IMR-90 (cell line): ENCODE measurements at regions not wholly inside any gene's neighbourhood (a gene's known extent, or its start where the extent isn't known, plus 50 kb on each side); places are given as distances from the start of the nearest gene placed in this dataset.

Source experiments
- ATAC-seq: fragments of 200-7000 bp; cut with Tn5 transposase; 2 replicates; pipeline ENCODE4 v1.9.1; 2020; ENCODE audit warnings: low read depth, mild to moderate bottlenecking, moderate library complexity
- BruUV-seq: library from RNA; stranded (reverse); fragments of 400-500 nt; replicated peaks from 2 replicates; lab custom pipeline; 2021; lab: Mats Ljungman, UMichigan
- CTCF ChIA-PET: fragments of 300-600 bp; formaldehyde crosslinking; extraction: SDS; loops from one replicate; lab custom pipeline; 2021; ENCODE audit warnings: antibody characterized with exemption; lab: Yijun Ruan, JAX
- POLR2A ChIA-PET: fragments of 300-600 bp; sonication (Branson Sonifier 250); formaldehyde crosslinking; loops from one replicate; lab custom pipeline; 2022; ENCODE audit warnings: antibody characterized with exemption; ENCODE audit not compliant: unreplicated experiment; lab: Charles Lee
- DNase-seq: peaks from one replicate; pipeline ENCODE4 v3.0.0; 2013
- H2AFZ ChIP-seq: replicated peaks from 2 replicates; pipeline ENCODE3; 2013; ENCODE audit warnings: low read length, mild to moderate bottlenecking; ENCODE audit not compliant: poor library complexity
- H2AK5ac ChIP-seq: 2 replicates; pipeline ENCODE4 v1.6.1; 2013; ENCODE audit warnings: low read depth, low read length, inconsistent platforms
- H2AK9ac ChIP-seq: replicated peaks from 2 replicates; pipeline ENCODE3; 2013; ENCODE audit warnings: mild to moderate bottlenecking, low read depth, low read length, moderate library complexity; ENCODE audit not compliant: poor library complexity
- H2BK120ac ChIP-seq: 2 replicates; pipeline ENCODE4 v1.6.1; 2013; ENCODE audit warnings: low read depth, low read length, inconsistent platforms
- H2BK15ac ChIP-seq: 3 replicates; pipeline ENCODE4 v1.6.1; 2013; ENCODE audit warnings: low read depth, low read length, inconsistent platforms
- H2BK20ac ChIP-seq: 2 replicates; pipeline ENCODE4 v1.6.1; 2013; ENCODE audit warnings: low read depth, mild to moderate bottlenecking, inconsistent platforms, low read length, moderate library complexity
- H2BK5ac ChIP-seq: 2 replicates; pipeline ENCODE4 v1.6.1; 2013; ENCODE audit warnings: mild to moderate bottlenecking, low read depth, low read length, inconsistent platforms; ENCODE audit not compliant: poor library complexity, severe bottlenecking
- H3K14ac ChIP-seq: replicated peaks from 2 replicates; pipeline ENCODE4 v1.6.1; 2013; ENCODE audit warnings: low read depth, low read length, inconsistent platforms
- H3K18ac ChIP-seq: 2 replicates; pipeline ENCODE4 v1.6.1; 2013; ENCODE audit warnings: low read depth, low read length, control low read depth
- H3K23ac ChIP-seq: 2 replicates; pipeline ENCODE4 v1.6.1; 2013; ENCODE audit warnings: low read depth, low read length, inconsistent platforms
- H3K27ac ChIP-seq: 2 replicates; pipeline ENCODE4 v1.5.1; 2013; ENCODE audit warnings: mild to moderate bottlenecking, control low read depth, low read length; ENCODE audit not compliant: insufficient read depth
- H3K27me3 ChIP-seq: 2 replicates; pipeline ENCODE4 v1.6.1; 2013; ENCODE audit warnings: low read length; ENCODE audit not compliant: control insufficient read depth, insufficient read depth
- H3K36me3 ChIP-seq: 2 replicates; pipeline ENCODE4 v1.6.1; 2013; ENCODE audit warnings: low read length, mixed read lengths; ENCODE audit not compliant: control insufficient read depth, insufficient read depth
- H3K4ac ChIP-seq: 2 replicates; pipeline ENCODE4 v1.6.1; 2013; ENCODE audit warnings: low read depth, low read length, inconsistent platforms
- H3K4me1 ChIP-seq: 2 replicates; pipeline ENCODE4 v1.6.1; 2013; ENCODE audit warnings: low read length, mixed read lengths; ENCODE audit not compliant: control insufficient read depth, insufficient read depth
- H3K4me2 ChIP-seq: 2 replicates; pipeline ENCODE4 v1.6.1; 2013; ENCODE audit warnings: low read depth, mild to moderate bottlenecking, control low read depth, low read length, moderate library complexity
- H3K4me3 ChIP-seq: 2 replicates; pipeline ENCODE4 v1.5.1; 2013; ENCODE audit warnings: low read depth, mild to moderate bottlenecking, control low read depth, low read length, moderate library complexity; ENCODE audit not compliant: insufficient read depth
- H3K56ac ChIP-seq: 2 replicates; pipeline ENCODE4 v1.6.1; 2013; ENCODE audit warnings: low read length, inconsistent platforms; ENCODE audit not compliant: insufficient read depth; ENCODE audit errors: extremely low read depth
- H3K79me1 ChIP-seq, 2 experiments: 2 replicates each; pipeline ENCODE4 v1.6.1; 2013; ENCODE audit warnings: low read length in 2 of 2, inconsistent platforms in 1 of 2, low read depth in 1 of 2
- H3K9ac ChIP-seq: 2 replicates; pipeline ENCODE4 v1.6.1; 2013; ENCODE audit warnings: low read depth, low read length, control low read depth
- H3K9me1 ChIP-seq: 2 replicates; pipeline ENCODE4 v1.6.1; 2013; ENCODE audit warnings: low read length, inconsistent platforms; ENCODE audit not compliant: insufficient read depth
- H3K9me3 ChIP-seq: 2 replicates; pipeline ENCODE4 v1.6.1; 2013; ENCODE audit warnings: low read length; ENCODE audit not compliant: control insufficient read depth, insufficient read depth
- H4K20me1 ChIP-seq: 2 replicates; pipeline ENCODE4 v1.6.1; 2013; ENCODE audit warnings: low read length, inconsistent platforms; ENCODE audit not compliant: insufficient read depth
- H4K5ac ChIP-seq: 2 replicates; pipeline ENCODE4 v1.6.1; 2013; ENCODE audit warnings: mild to moderate bottlenecking, low read depth, low read length, control low read depth
- H4K8ac ChIP-seq, 2 experiments: 2 replicates each; pipeline ENCODE4 v1.6.1; 2013; ENCODE audit warnings: low read depth in 2 of 2, low read length in 2 of 2, control low read depth in 1 of 2, inconsistent platforms in 1 of 2
- H4K91ac ChIP-seq: 2 replicates; pipeline ENCODE4 v1.6.1; 2013; ENCODE audit warnings: low read depth, low read length, inconsistent platforms; ENCODE audit not compliant: insufficient read depth
- BHLHE40 ChIP-seq: fragments of 150-350 bp; IDR thresholded peaks from 2 replicates; pipeline ENCODE4 v1.6.1; 2016; ENCODE audit warnings: mild to moderate bottlenecking, low read depth, low read length
- CEBPB ChIP-seq: IDR thresholded peaks from 2 replicates; pipeline ENCODE4 v1.6.1; 2012; ENCODE audit warnings: low read depth, low read length, improper control_type of control experiment
- FOS ChIP-seq: fragments of 150-350 bp; IDR thresholded peaks from 2 replicates; pipeline ENCODE4 v1.6.1; 2016; ENCODE audit warnings: low read depth, low read length
- POLR2A ChIP-seq: IDR thresholded peaks from 2 replicates; pipeline ENCODE4 v1.6.1; 2012; ENCODE audit warnings: mild to moderate bottlenecking, low read depth, low read length
- USF2 ChIP-seq: fragments of 150-350 bp; IDR thresholded peaks from 2 replicates; pipeline ENCODE4 v1.6.1; 2017; ENCODE audit warnings: mild to moderate bottlenecking, antibody characterized with exemption, low read length, low read depth
- WGBS, 2 experiments: methylation state at CpG; one replicate each; pipeline versions ENCODE4 v1.1.5 to v1.1.7; 2013; ENCODE audit warnings: missing lambda C conversion rate in 2 of 2; ENCODE audit not compliant: insufficient read length in 1 of 2; ENCODE audit errors: extremely low coverage in 2 of 2; 5-methylcytosine and 5-hydroxymethylcytosine counted together
- dilution Hi-C: fragments of 300-500 bp; cut with HindIII; formaldehyde crosslinking; loops from one replicate; pipeline ENCODE4 v1.14.3; 2018; ENCODE audit warnings: low sequenced_read_pairs; ENCODE audit not compliant: unreplicated experiment
- in situ Hi-C: fragments of 300-500 bp; cut with MboI; formaldehyde crosslinking; loops from 3 replicates; pipeline ENCODE4 v1.14.3; 2019; ENCODE audit warnings: low sequenced_read_pairs, inconsistent platforms, mixed read lengths
- intact Hi-C: fragments of 100-400 bp; cut with micrococcal nuclease; formaldehyde crosslinking; loops from 2 replicates; pipeline ENCODE4 v1.10.0; 2022

- no peak overlapping the region for H3K56ac ChIP-seq
- TF ChIP-seq FOS (no peak), BHLHE40 (0 out of 2 replicates have a peak, but pooled peaks have one; percentile 3), CEBPB (peak; percentile 85), POLR2A (no peak), USF2 (no peak)
- H3K4me3 ChIP-seq, result no peak overlapping the region
- no peaks in the 10 kb centered on the region for H3K4me1 ChIP-seq
- no peak overlapping the region for H3K4ac ChIP-seq
- POLR2A ChIA-PET, result no interaction called here
- no peak overlapping the region for H3K18ac ChIP-seq
- CTCF ChIA-PET, result no interaction called here
- H2AFZ ChIP-seq, result no peak overlapping the region
- H2BK15ac ChIP-seq, result no peak overlapping the region
- no peak overlapping the region for H3K23ac ChIP-seq
- no peaks in the 10 kb centered on the region for H3K36me3 ChIP-seq
- no peak overlapping the region for H4K5ac ChIP-seq
- no peaks in the 10 kb centered on the region for H3K79me1 ChIP-seq
- H3K9me1 ChIP-seq, result no peaks in the 10 kb centered on the region
- H3K9me3 ChIP-seq, result no peaks in the 10 kb centered on the region
- H4K91ac ChIP-seq, result no peak overlapping the region
- DNase-seq (peak; percentile 92), ATAC-seq (peak; percentile 69)
- peak overlapping the region; percentile 78 for H2BK5ac ChIP-seq
- no peak overlapping the region for H3K14ac ChIP-seq
- dilution Hi-C loops, result no loop called here
- peak overlapping the region; percentile 2; the same call in 1 of the 2 replicates for H2BK120ac ChIP-seq
- H3K4me2 ChIP-seq, result peak overlapping the region; percentile 70; the same call in 1 of the 2 replicates
- in situ Hi-C loops, result no loop called here
- no peak overlapping the region for H2AK9ac ChIP-seq
- no peaks in the 10 kb centered on the region for H4K20me1 ChIP-seq
- H2AK5ac ChIP-seq, result no peak overlapping the region
- 0 out of 4 replicates have a peak overlapping the region, but pooled peaks of 1 of the 2 experiments have one; percentile 32 for H4K8ac ChIP-seq
- peak overlapping the region; percentile 20; the same call in 1 of the 2 replicates for H3K27ac ChIP-seq
- no peak overlapping the region for H3K9ac ChIP-seq
- H2BK20ac ChIP-seq, result no peak overlapping the region
- no CpG with 5 or more reads among the region's 4 CpGs for WGBS, 2 experiments
- intact Hi-C loops, result no loop called here
- no peaks in the 10 kb centered on the region for H3K27me3 ChIP-seq
- BruUV-seq, result no TSS peak
These were observed 83.6 kb upstream of the GUCY1A1 start for GRCh38 chr4:155582971-155583437.
